ENCODE measurements at regions not wholly inside any gene's neighbourhood (a gene's known extent, or its start where the extent isn't known, plus 50 kb on each side); places are given as distances from the start of the nearest gene placed in this dataset.

DNA sequence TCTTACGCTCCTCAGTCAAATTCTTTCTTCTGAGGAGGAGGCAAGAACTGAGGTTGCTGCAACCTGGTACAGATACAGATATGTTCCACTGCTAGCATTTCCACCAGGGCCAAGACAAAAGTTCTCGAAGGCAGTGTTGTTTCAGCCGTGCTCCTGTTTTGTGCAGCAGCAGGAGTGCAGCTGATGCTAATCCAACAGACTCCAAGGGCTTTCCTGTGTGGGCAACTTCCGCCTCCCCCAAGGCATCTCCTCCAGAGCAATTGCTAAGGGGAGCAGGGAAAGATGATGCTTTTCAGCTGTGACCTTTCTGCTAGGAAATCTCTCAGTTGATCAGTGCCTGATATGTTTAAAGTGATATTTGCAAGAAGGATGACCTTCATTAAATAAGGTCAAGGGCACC is 52.6 kb upstream of the DAPL1 start:
- TF ChIP-seq, protein P1, sequence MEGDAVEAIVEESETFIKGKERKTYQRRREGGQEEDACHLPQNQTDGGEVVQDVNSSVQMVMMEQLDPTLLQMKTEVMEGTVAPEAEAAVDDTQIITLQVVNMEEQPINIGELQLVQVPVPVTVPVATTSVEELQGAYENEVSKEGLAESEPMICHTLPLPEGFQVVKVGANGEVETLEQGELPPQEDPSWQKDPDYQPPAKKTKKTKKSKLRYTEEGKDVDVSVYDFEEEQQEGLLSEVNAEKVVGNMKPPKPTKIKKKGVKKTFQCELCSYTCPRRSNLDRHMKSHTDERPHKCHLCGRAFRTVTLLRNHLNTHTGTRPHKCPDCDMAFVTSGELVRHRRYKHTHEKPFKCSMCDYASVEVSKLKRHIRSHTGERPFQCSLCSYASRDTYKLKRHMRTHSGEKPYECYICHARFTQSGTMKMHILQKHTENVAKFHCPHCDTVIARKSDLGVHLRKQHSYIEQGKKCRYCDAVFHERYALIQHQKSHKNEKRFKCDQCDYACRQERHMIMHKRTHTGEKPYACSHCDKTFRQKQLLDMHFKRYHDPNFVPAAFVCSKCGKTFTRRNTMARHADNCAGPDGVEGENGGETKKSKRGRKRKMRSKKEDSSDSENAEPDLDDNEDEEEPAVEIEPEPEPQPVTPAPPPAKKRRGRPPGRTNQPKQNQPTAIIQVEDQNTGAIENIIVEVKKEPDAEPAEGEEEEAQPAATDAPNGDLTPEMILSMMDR (IDR thresholded peaks at IDR 0.05): no peak
- no peak for TF ChIP-seq POLR2AphosphoS5 (IDR thresholded peaks at IDR 0.05)

All from prostate gland (tissue), 2 donors.